Trophoblast cell (in vitro differentiated cells and primary cell): ENCODE measurements at regions not wholly inside any gene's neighbourhood (a gene's known extent, or its start where the extent isn't known, plus 50 kb on each side); places are given as distances from the start of the nearest gene placed in this dataset.
A peak's percentile ranks its signal among the peaks of the same experiment; 100 is the strongest.

ENCODE experiments used
- DNase-seq, 2 donors: peaks; one replicate each; pipeline ENCODE4 v3.0.0-alpha.2; 2016
- H2AFZ ChIP-seq: 2 replicates; pipeline ENCODE4 v1.6.1; 2013; ENCODE audit warnings: low read length, moderate library complexity, mild to moderate bottlenecking; ENCODE audit not compliant: insufficient read depth, poor library complexity
- H2AK5ac ChIP-seq: 2 replicates; pipeline ENCODE4 v1.6.1; 2013; ENCODE audit warnings: mild to moderate bottlenecking, low read length
- H2BK120ac ChIP-seq: 2 replicates; pipeline ENCODE4 v1.6.1; 2013; ENCODE audit warnings: low read length, mild to moderate bottlenecking, moderate library complexity; ENCODE audit not compliant: insufficient read depth, poor library complexity
- H2BK12ac ChIP-seq: 2 replicates; pipeline ENCODE4 v1.6.1; 2013; ENCODE audit warnings: mild to moderate bottlenecking, low read length, moderate library complexity
- H2BK5ac ChIP-seq: 2 replicates; pipeline ENCODE4 v1.6.1; 2013; ENCODE audit warnings: low read length, low read depth, moderate library complexity, mild to moderate bottlenecking; ENCODE audit not compliant: poor library complexity
- H3K14ac ChIP-seq: 2 replicates; pipeline ENCODE4 v1.6.1; 2013; ENCODE audit warnings: mild to moderate bottlenecking, low read length
- H3K18ac ChIP-seq: 2 replicates; pipeline ENCODE4 v1.6.1; 2013; ENCODE audit warnings: mild to moderate bottlenecking, low read length
- H3K23ac ChIP-seq: 2 replicates; pipeline ENCODE4 v1.6.1; 2013; ENCODE audit warnings: low read length
- H3K27ac ChIP-seq: 2 replicates; pipeline ENCODE4 v1.5.1; 2013; ENCODE audit warnings: low read depth, mild to moderate bottlenecking, inconsistent platforms, low read length, moderate library complexity
- H3K27me3 ChIP-seq: 2 replicates; pipeline ENCODE4 v1.6.1; 2013; ENCODE audit warnings: inconsistent platforms, mild to moderate bottlenecking, low read length, moderate library complexity; ENCODE audit not compliant: insufficient read depth
- H3K36me3 ChIP-seq, 2 experiments: 1 replicate in 1 of 2; 2 replicates in 1 of 2; pipeline ENCODE4 v1.6.1; 2013; ENCODE audit warnings: low read length in 2 of 2, mild to moderate bottlenecking in 2 of 2, moderate library complexity in 1 of 2; ENCODE audit not compliant: insufficient read depth in 2 of 2, control insufficient read depth in 1 of 2
- H3K4ac ChIP-seq: 2 replicates; pipeline ENCODE4 v1.6.1; 2013; ENCODE audit warnings: low read depth, mild to moderate bottlenecking, low read length, moderate library complexity
- H3K4me1 ChIP-seq, 2 experiments: 1 replicate in 1 of 2; 2 replicates in 1 of 2; pipeline ENCODE4 v1.6.1; 2013; ENCODE audit warnings: low read length in 2 of 2, mild to moderate bottlenecking in 2 of 2, moderate library complexity in 1 of 2; ENCODE audit not compliant: insufficient read depth in 2 of 2, control insufficient read depth in 1 of 2
- H3K4me2 ChIP-seq: 2 replicates; pipeline ENCODE4 v1.6.1; 2013; ENCODE audit warnings: inconsistent platforms, mild to moderate bottlenecking, low read length, moderate library complexity
- H3K4me3 ChIP-seq: 2 replicates; pipeline ENCODE4 v1.5.1; 2013; ENCODE audit warnings: mild to moderate bottlenecking, low read depth, low read length, inconsistent platforms
- H3K79me1 ChIP-seq: one replicate; pipeline ENCODE4 v1.6.1; 2013; ENCODE audit warnings: low read length
- H3K79me2 ChIP-seq: 2 replicates; pipeline ENCODE4 v1.6.1; 2013; ENCODE audit warnings: low read length, mild to moderate bottlenecking; ENCODE audit not compliant: control insufficient read depth, insufficient read depth, poor library complexity
- H3K9ac ChIP-seq: 2 replicates; pipeline ENCODE4 v1.6.1; 2013; ENCODE audit warnings: mild to moderate bottlenecking, low read length
- H3K9me3 ChIP-seq: 2 replicates; pipeline ENCODE4 v1.6.1; 2013; ENCODE audit warnings: low read depth, mild to moderate bottlenecking, control low read depth, inconsistent platforms, low read length; ENCODE audit not compliant: insufficient read depth
- H4K12ac ChIP-seq: 2 replicates; pipeline ENCODE4 v1.6.1; 2013; ENCODE audit warnings: low read depth, mild to moderate bottlenecking, low read length, moderate library complexity
- H4K8ac ChIP-seq: 2 replicates; pipeline ENCODE4 v1.6.1; 2013; ENCODE audit warnings: low read depth, mild to moderate bottlenecking, low read length, moderate library complexity
- H4K91ac ChIP-seq: one replicate; pipeline ENCODE4 v1.6.1; 2013; ENCODE audit warnings: low read depth, mild to moderate bottlenecking, low read length, moderate library complexity
- WGBS: extraction: QIAGEN DNeasy Blood & Tissue Kit; methylation state at CpG from one replicate; pipeline ENCODE4 v1.1.7; 2013; ENCODE audit warnings: missing lambda C conversion rate; ENCODE audit not compliant: insufficient read length, insufficient coverage; ENCODE audit errors: extremely low coverage; 5-methylcytosine and 5-hydroxymethylcytosine counted together

DNA sequence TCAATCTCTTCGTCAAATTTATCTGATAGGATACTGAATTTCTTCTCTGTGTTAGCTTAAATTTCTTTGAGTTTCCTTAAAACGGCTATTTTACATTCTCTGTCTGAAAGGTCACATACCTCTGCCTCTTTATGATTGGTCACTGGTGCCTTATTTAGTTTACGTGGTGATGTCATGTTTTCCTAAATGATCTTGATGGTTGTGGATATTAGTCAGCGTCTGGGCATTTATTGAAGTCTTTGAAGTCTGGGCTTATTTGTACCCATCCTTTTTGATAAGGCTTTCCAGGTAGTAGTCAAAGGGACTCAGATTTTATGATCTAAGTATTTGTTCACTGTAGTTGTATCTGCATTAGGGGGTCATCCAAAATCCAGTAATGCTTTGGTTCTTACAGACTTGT is 1407.5 kb upstream of the LRRTM3 start:
- no peaks in the 10 kb centered on the region for H3K36me3 ChIP-seq
- peaks cover 8% of the 10 kb centered on the region for H3K79me1 ChIP-seq
- H3K9me3 ChIP-seq: peaks cover 5% of the 10 kb centered on the region
- H3K4me2 ChIP-seq: no peak overlapping the region
- H3K4ac ChIP-seq: no peak overlapping the region
- WGBS: no CpG with 5 or more reads among the region's 4 CpGs
- H2AK5ac ChIP-seq: no peak overlapping the region
- peak in 1 of 2 donors; percentile 29 for DNase-seq
- H3K14ac ChIP-seq: no peak overlapping the region
- H4K8ac ChIP-seq: no peak overlapping the region
- no peak overlapping the region for H2AFZ ChIP-seq
- H3K27ac ChIP-seq: peak overlapping the region; percentile 81
- no peak overlapping the region for H3K18ac ChIP-seq
- no peak overlapping the region for H4K12ac ChIP-seq
- H3K4me3 ChIP-seq: no peak overlapping the region
- no peak overlapping the region for H2BK12ac ChIP-seq
- H3K23ac ChIP-seq: no peak overlapping the region
- H4K91ac ChIP-seq: no peak overlapping the region
- no peak overlapping the region for H2BK120ac ChIP-seq
- no peaks in the 10 kb centered on the region for H3K27me3 ChIP-seq
- peaks cover 4 to 6% of the 10 kb centered on the region in 2 experiments for H3K4me1 ChIP-seq
- H2BK5ac ChIP-seq: no peak overlapping the region
- H3K79me2 ChIP-seq: no peaks in the 10 kb centered on the region
- H3K9ac ChIP-seq: no peak overlapping the region

DNA sequence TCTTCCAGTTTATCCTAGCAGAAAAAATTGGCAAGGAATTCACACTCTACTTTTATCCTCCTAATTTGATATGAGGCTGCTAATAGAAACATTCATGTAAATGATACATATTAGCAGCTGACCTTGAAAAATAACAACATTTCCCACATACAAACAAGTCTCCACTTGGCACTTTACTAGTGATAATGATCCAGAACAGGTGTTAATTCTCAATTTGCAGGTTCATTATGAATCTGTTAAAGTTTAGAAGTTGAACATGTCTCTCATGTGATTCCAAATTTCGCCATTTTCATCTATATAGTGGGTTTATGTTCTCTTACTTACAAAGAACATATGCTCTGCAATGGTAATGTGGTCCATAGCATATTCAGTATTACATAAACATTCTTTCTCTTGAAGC is 1396.8 kb upstream of the LRRTM3 start:
- Histone ChIP-seq H3K9me3 (no peaks in the 10 kb centered on the region), H2AFZ (no peak overlapping the region), H3K4ac (no peak overlapping the region), H2BK12ac (no peak overlapping the region), H3K36me3 (no peaks in the 10 kb centered on the region), H3K4me1 (no peaks in the 10 kb centered on the region), H4K8ac (no peak overlapping the region), H3K4me3 (no peak overlapping the region), H3K27ac (no peak overlapping the region), H3K9ac (no peak overlapping the region), H3K27me3 (no peaks in the 10 kb centered on the region), H4K12ac (no peak overlapping the region), H3K79me1 (no peaks in the 10 kb centered on the region), H2BK120ac (no peak overlapping the region), H3K79me2 (no peaks in the 10 kb centered on the region), H3K18ac (no peak overlapping the region), H3K23ac (no peak overlapping the region), H2AK5ac (no peak overlapping the region), H3K4me2 (no peak overlapping the region), H3K14ac (no peak overlapping the region), H4K91ac (no peak overlapping the region), H2BK5ac (no peak overlapping the region)
- no CpG with 5 or more reads among the region's 1 CpG for WGBS
- no peak for DNase-seq

GRCh38 chr10:65531545-65531944 is 1394.3 kb upstream of the LRRTM3 start:
- Histone ChIP-seq H3K18ac (no peak overlapping the region), H2AK5ac (no peak overlapping the region), H2AFZ (no peak overlapping the region), H3K79me1 (no peaks in the 10 kb centered on the region), H4K8ac (no peak overlapping the region), H3K27ac (no peak overlapping the region), H3K79me2 (no peaks in the 10 kb centered on the region), H4K12ac (no peak overlapping the region), H3K9ac (no peak overlapping the region), H3K4me3 (no peak overlapping the region), H3K4me2 (no peak overlapping the region), H3K4me1 (no peaks in the 10 kb centered on the region), H3K9me3 (no peaks in the 10 kb centered on the region), H2BK12ac (no peak overlapping the region), H3K27me3 (no peaks in the 10 kb centered on the region), H4K91ac (no peak overlapping the region), H3K36me3 (no peaks in the 10 kb centered on the region), H3K4ac (no peak overlapping the region), H2BK120ac (no peak overlapping the region), H2BK5ac (no peak overlapping the region), H3K14ac (no peak overlapping the region), H3K23ac (no peak overlapping the region)
- WGBS: no CpG with 5 or more reads among the region's 5 CpGs
- DNase-seq: no peak

DNA sequence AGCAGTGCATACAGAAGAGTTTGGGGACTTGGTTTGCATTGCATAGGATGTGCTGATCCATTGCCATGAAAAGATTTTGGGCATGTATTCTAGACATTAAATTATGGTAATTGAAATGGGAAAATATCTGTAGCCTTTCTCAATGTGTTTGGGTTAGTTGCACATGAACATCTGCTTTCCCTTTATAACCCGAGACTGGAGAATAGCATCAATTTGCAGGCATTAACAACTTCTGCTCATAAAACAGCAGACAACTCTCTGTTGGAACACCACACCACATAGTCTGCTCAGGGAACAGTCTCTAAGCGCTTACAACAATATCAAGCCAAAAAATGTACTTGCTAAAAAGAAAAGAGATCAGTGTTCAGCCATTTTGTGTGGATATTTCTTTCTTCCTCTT is 1391.1 kb upstream of the LRRTM3 start:
- no peak overlapping the region for H3K4me3 ChIP-seq
- H3K36me3 ChIP-seq: no peaks in the 10 kb centered on the region
- H3K4me2 ChIP-seq: no peak overlapping the region
- H3K14ac ChIP-seq: no peak overlapping the region
- H3K9ac ChIP-seq: no peak overlapping the region
- H4K8ac ChIP-seq: no peak overlapping the region
- no peaks in the 10 kb centered on the region for H3K27me3 ChIP-seq
- H2BK12ac ChIP-seq: no peak overlapping the region
- H2AFZ ChIP-seq: no peak overlapping the region
- H2AK5ac ChIP-seq: no peak overlapping the region
- H3K4ac ChIP-seq: no peak overlapping the region
- no peaks in the 10 kb centered on the region for H3K79me2 ChIP-seq
- no peak overlapping the region for H3K18ac ChIP-seq
- no peaks in the 10 kb centered on the region for H3K79me1 ChIP-seq
- H2BK5ac ChIP-seq: no peak overlapping the region
- no peak overlapping the region for H3K23ac ChIP-seq
- no CpG with 5 or more reads among the region's 2 CpGs for WGBS
- no peak for DNase-seq
- no peak overlapping the region for H4K12ac ChIP-seq
- H3K27ac ChIP-seq: no peak overlapping the region
- H3K9me3 ChIP-seq: no peaks in the 10 kb centered on the region
- no peak overlapping the region for H4K91ac ChIP-seq
- H3K4me1 ChIP-seq: no peaks in the 10 kb centered on the region
- H2BK120ac ChIP-seq: no peak overlapping the region
